Neutrophil (primary cell): ENCODE measurements at regions not wholly inside any gene's neighbourhood (a gene's known extent, or its start where the extent isn't known, plus 50 kb on each side); places are given as distances from the start of the nearest gene placed in this dataset.

ENCODE experiments used
- H3K27ac ChIP-seq: fragments of 200-600 bp; sonication (generic); 2 replicates; pipeline ENCODE4 v1.5.1; 2016; ENCODE audit warnings: mild to moderate bottlenecking, moderate library complexity
- H3K27me3 ChIP-seq: fragments of 200-600 bp; sonication (generic); 2 replicates; pipeline ENCODE4 v1.6.0; 2016; ENCODE audit warnings: mild to moderate bottlenecking
- H3K36me3 ChIP-seq: fragments of 200-600 bp; sonication (generic); 2 replicates; pipeline ENCODE4 v1.5.1; 2017
- H3K4me1 ChIP-seq, 2 experiments: fragments of 200-600 bp in 1 of 2; sonication (generic) in 1 of 2; 1 replicate in 1 of 2; 2 replicates in 1 of 2; pipeline versions ENCODE4 v1.5.1 to v1.6.1; 2013 to 2016; ENCODE audit warnings: low read depth in 1 of 2, low read length in 1 of 2, mild to moderate bottlenecking in 1 of 2, moderate library complexity in 1 of 2; ENCODE audit not compliant: control insufficient read depth in 1 of 2, insufficient read depth in 1 of 2
- H3K4me3 ChIP-seq, 2 experiments: fragments of 200-600 bp in 1 of 2; sonication (generic) in 1 of 2; 1 replicate in 1 of 2; 2 replicates in 1 of 2; pipeline ENCODE4 v1.5.1; 2013 to 2016; ENCODE audit warnings: low read depth in 1 of 2, low read length in 1 of 2, mild to moderate bottlenecking in 1 of 2, moderate library complexity in 1 of 2
- H3K9me3 ChIP-seq: fragments of 200-600 bp; sonication (generic); 2 replicates; pipeline ENCODE4 v1.5.1; 2016
- TF ChIP-seq, protein P1 (sequence below): fragments of 200-600 bp; sonication (generic); IDR thresholded peaks from 2 replicates; pipeline ENCODE4 v1.5.1; 2016; ENCODE audit warnings: antibody characterized with exemption

DNA sequence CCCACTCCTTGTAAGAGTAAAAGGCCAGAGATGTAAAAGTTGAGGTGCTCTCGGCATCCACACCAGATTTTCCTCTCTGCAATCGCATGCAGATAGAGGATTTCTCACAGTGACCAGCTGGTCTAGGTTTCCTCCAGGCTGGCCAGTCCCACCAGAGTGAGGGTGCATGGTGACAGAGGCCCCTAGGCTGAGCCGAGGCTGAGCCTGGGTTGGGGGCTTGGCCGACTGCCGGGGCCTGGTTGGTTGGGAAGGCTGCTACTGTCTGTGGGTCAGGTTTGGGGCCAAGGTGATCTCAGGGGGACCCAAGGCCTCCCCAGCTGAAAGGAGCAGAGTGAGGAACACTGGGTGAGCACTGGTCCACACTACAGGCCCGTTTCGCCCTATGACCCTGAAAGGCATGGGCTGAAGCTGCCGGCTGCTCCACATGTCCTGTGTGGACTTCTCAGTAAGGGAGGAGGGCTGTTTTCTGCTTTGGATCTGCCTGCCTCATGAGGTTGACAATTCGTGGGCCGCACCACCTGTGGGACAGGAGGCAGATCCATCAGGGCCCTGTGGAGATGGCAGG lies 400.8 kb upstream of the IRX4 start:
- no peaks in the 10 kb centered on the region for H3K36me3 ChIP-seq
- no peak overlapping the region for H3K27ac ChIP-seq
- no peaks in the 10 kb centered on the region for H3K9me3 ChIP-seq
- H3K4me1 ChIP-seq, result no peaks in the 10 kb centered on the region
- TF ChIP-seq, protein P1, sequence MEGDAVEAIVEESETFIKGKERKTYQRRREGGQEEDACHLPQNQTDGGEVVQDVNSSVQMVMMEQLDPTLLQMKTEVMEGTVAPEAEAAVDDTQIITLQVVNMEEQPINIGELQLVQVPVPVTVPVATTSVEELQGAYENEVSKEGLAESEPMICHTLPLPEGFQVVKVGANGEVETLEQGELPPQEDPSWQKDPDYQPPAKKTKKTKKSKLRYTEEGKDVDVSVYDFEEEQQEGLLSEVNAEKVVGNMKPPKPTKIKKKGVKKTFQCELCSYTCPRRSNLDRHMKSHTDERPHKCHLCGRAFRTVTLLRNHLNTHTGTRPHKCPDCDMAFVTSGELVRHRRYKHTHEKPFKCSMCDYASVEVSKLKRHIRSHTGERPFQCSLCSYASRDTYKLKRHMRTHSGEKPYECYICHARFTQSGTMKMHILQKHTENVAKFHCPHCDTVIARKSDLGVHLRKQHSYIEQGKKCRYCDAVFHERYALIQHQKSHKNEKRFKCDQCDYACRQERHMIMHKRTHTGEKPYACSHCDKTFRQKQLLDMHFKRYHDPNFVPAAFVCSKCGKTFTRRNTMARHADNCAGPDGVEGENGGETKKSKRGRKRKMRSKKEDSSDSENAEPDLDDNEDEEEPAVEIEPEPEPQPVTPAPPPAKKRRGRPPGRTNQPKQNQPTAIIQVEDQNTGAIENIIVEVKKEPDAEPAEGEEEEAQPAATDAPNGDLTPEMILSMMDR, result no peak
- H3K4me3 ChIP-seq, result no peak overlapping the region
- H3K27me3 ChIP-seq, result no peaks in the 10 kb centered on the region

GRCh38 chr5:2282893-2283292 lies 400.2 kb upstream of the IRX4 start:
- Histone ChIP-seq H3K27ac (no peak overlapping the region), H3K4me1 (no peaks in the 10 kb centered on the region), H3K27me3 (no peaks in the 10 kb centered on the region), H3K4me3 (no peak overlapping the region), H3K36me3 (no peaks in the 10 kb centered on the region), H3K9me3 (no peaks in the 10 kb centered on the region)
- TF ChIP-seq, protein P1, result no peak

GRCh38 chr5:2282034-2282690 lies 399.4 kb upstream of the IRX4 start:
- Histone ChIP-seq H3K9me3 (no peaks in the 10 kb centered on the region), H3K36me3 (no peaks in the 10 kb centered on the region), H3K4me1 (no peaks in the 10 kb centered on the region), H3K4me3 (no peak overlapping the region), H3K27me3 (no peaks in the 10 kb centered on the region), H3K27ac (no peak overlapping the region)
- TF ChIP-seq, protein P1, result no peak

DNA sequence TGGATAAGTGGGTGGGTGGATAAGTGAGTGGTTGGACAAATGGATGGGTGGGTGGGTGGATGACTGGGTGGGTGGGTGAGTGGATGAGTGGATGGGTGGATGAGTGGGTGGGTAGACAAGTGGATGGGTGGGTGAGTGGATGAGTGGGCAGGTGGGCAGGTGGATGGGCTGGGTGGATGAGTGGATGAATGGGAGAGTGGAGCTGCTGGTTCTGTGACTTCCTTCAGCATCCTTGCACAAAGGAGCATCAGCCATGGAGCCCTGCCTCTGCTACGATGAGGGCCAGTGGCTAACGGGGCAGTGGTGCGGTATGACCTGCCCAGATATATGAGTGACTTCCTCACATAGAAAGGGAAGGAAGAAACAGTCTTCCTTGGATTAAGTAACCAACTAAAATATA lies 398.7 kb upstream of the IRX4 start:
- H3K27me3 ChIP-seq, result no peaks in the 10 kb centered on the region
- H3K27ac ChIP-seq, result no peak overlapping the region
- H3K9me3 ChIP-seq, result no peaks in the 10 kb centered on the region
- TF ChIP-seq, protein P1, result no peak
- no peaks in the 10 kb centered on the region for H3K36me3 ChIP-seq
- H3K4me1 ChIP-seq, result no peaks in the 10 kb centered on the region
- H3K4me3 ChIP-seq, result no peak overlapping the region

GRCh38 chr5:2280318-2280717 lies 397.6 kb upstream of the IRX4 start:
- no peaks in the 10 kb centered on the region for H3K4me1 ChIP-seq
- no peak overlapping the region for H3K4me3 ChIP-seq
- H3K27ac ChIP-seq, result no peak overlapping the region
- no peaks in the 10 kb centered on the region for H3K36me3 ChIP-seq
- H3K27me3 ChIP-seq, result no peaks in the 10 kb centered on the region
- no peaks in the 10 kb centered on the region for H3K9me3 ChIP-seq
- TF ChIP-seq, protein P1, result no peak
